ENCODE measurements at regions not wholly inside any gene's neighbourhood (a gene's known extent, or its start where the extent isn't known, plus 50 kb on each side); places are given as distances from the start of the nearest gene placed in this dataset.

- TF ChIP-seq CTCF (IDR thresholded peaks at IDR 0.05): no peak
- TF ChIP-seq POLR2A (IDR thresholded peaks at IDR 0.05): no peak
Observed at GRCh38 chr5:158552241-158552640, 547.5 kb downstream of the EBF1 start.

All from adrenal gland (tissue), 5 donors.